Endothelial cell of umbilical vein (primary cell): ENCODE measurements at regions not wholly inside any gene's neighbourhood (a gene's known extent, or its start where the extent isn't known, plus 50 kb on each side); places are given as distances from the start of the nearest gene placed in this dataset.

Experiments
- BruUV-seq: library from RNA; stranded (reverse); fragments of 400-500 nt; replicated peaks from 2 replicates; lab custom pipeline; 2021; lab: Mats Ljungman, UMichigan
- CTCF ChIA-PET: fragments of 300-600, 350-600 bp; sonication (Branson Sonifier 250); formaldehyde crosslinking; loops from one replicate; lab custom pipeline; 2021; ENCODE audit warnings: antibody characterized with exemption, inconsistent platforms; lab: Charles Lee
- POLR2A ChIA-PET: fragments of 300-600, 350-600 bp; sonication (Branson Sonifier 250); formaldehyde crosslinking; loops from one replicate; lab custom pipeline; 2021; ENCODE audit warnings: antibody characterized with exemption, inconsistent platforms; lab: Charles Lee
- DNase-seq: peaks from one replicate; pipeline ENCODE4 v3.0.0-alpha.2; 2011; ENCODE audit warnings: low read depth, low spot score
- FAIRE-seq: peaks from 2 replicates; lab custom pipeline; 2011; peaks lifted over from hg19 to GRCh38; lab: Jason Lieb, UNC
- H2AFZ ChIP-seq: 2 replicates; pipeline ENCODE4 v1.6.0; 2012; ENCODE audit warnings: low read depth, low read length, control low read depth, inconsistent platforms
- H3K27ac ChIP-seq: 2 replicates; pipeline ENCODE4 v1.5.1; 2011; ENCODE audit warnings: low read depth, mild to moderate bottlenecking, control low read depth, low read length, moderate library complexity; ENCODE audit not compliant: insufficient read depth
- H3K27me3 ChIP-seq, 2 experiments: 2 replicates each; pipeline versions ENCODE4 v1.6.0 to v1.6.1; 2011; ENCODE audit warnings: low read length in 2 of 2, mixed read lengths in 1 of 2; ENCODE audit not compliant: control insufficient read depth in 2 of 2, insufficient read depth in 2 of 2
- H3K36me3 ChIP-seq, 2 experiments: 2 replicates in 1 of 2; 3 replicates in 1 of 2; pipeline ENCODE4 v1.5.1; 2011; ENCODE audit warnings: low read length in 2 of 2, mild to moderate bottlenecking in 1 of 2, moderate library complexity in 1 of 2; ENCODE audit not compliant: control insufficient read depth in 2 of 2, insufficient read depth in 2 of 2; ENCODE audit errors: extremely low read depth in 1 of 2
- H3K4me1 ChIP-seq: 3 replicates; pipeline ENCODE4 v1.5.1; 2011; ENCODE audit warnings: mild to moderate bottlenecking, low read length; ENCODE audit not compliant: control insufficient read depth, insufficient read depth; ENCODE audit errors: extremely low read depth
- H3K4me2 ChIP-seq: 2 replicates; pipeline ENCODE4 v1.6.1; 2011; ENCODE audit warnings: low read length, control low read depth, mixed read lengths; ENCODE audit not compliant: insufficient read depth
- H3K4me3 ChIP-seq, 3 experiments: fragments of 200-600 bp in 1 of 3; sonication (generic), shearing (Covaris generic) in 1 of 3; replicated peaks in 1 of 3; 2 replicates each; pipeline ENCODE4 v1.5.1; 2011 to 2016; ENCODE audit warnings: control low read depth in 3 of 3, low read length in 3 of 3, mild to moderate bottlenecking in 2 of 3, inconsistent platforms in 1 of 3, low read depth in 1 of 3, moderate library complexity in 1 of 3; ENCODE audit not compliant: insufficient read depth in 1 of 3
- H3K79me2 ChIP-seq: 2 replicates; pipeline ENCODE4 v1.6.0; 2012; ENCODE audit warnings: low read length, inconsistent platforms; ENCODE audit not compliant: control insufficient read depth, insufficient read depth
- H3K9ac ChIP-seq: replicated peaks from 2 replicates; pipeline ENCODE3; 2011; ENCODE audit warnings: low read length, control low read depth; ENCODE audit not compliant: insufficient read depth; ENCODE audit errors: extremely low read depth
- H3K9me1 ChIP-seq: replicated peaks from 3 replicates; pipeline ENCODE4 v1.6.0; 2011; ENCODE audit warnings: mild to moderate bottlenecking, low read length; ENCODE audit not compliant: control insufficient read depth, insufficient read depth; ENCODE audit errors: extremely low read depth
- H3K9me3 ChIP-seq: replicated peaks from 2 replicates; pipeline ENCODE4 v1.5.1; 2012; ENCODE audit warnings: low read length, inconsistent platforms; ENCODE audit not compliant: control insufficient read depth, insufficient read depth
- H4K20me1 ChIP-seq: replicated peaks from 2 replicates; pipeline ENCODE3; 2011; ENCODE audit warnings: mild to moderate bottlenecking, low read length; ENCODE audit not compliant: control insufficient read depth, insufficient read depth; ENCODE audit errors: extremely low read depth
- EZH2 ChIP-seq: IDR thresholded peaks from 2 replicates; pipeline ENCODE4 v1.6.1; 2012; ENCODE audit warnings: borderline replicate concordance, low read depth, mild to moderate bottlenecking, moderate library complexity, low read length, inconsistent platforms; ENCODE audit not compliant: severe bottlenecking
- FOS ChIP-seq: IDR thresholded peaks from 2 replicates; pipeline ENCODE4 v1.6.1; 2011; ENCODE audit warnings: mild to moderate bottlenecking, low read length, moderate library complexity, borderline replicate concordance; ENCODE audit not compliant: insufficient read depth
- GATA2 ChIP-seq: IDR thresholded peaks from 2 replicates; pipeline ENCODE4 v1.7.0; 2011; ENCODE audit warnings: low read depth, mild to moderate bottlenecking, moderate library complexity, mixed read lengths, low read length; ENCODE audit not compliant: insufficient read length, insufficient read depth
- JUN ChIP-seq: IDR thresholded peaks from 2 replicates; pipeline ENCODE4 v1.6.1; 2011; ENCODE audit warnings: borderline replicate concordance, low read depth; ENCODE audit not compliant: insufficient read length, insufficient read depth
- MAX ChIP-seq: IDR thresholded peaks from 2 replicates; pipeline ENCODE4 v1.6.1; 2011; ENCODE audit not compliant: insufficient read depth, insufficient read length
- MYC ChIP-seq: IDR thresholded peaks from one replicate; pipeline ENCODE4 v1.6.1; 2011; ENCODE audit warnings: mild to moderate bottlenecking, low read depth, low read length
- POLR2A ChIP-seq: IDR thresholded peaks from 2 replicates; pipeline ENCODE4 v1.6.1; 2012; ENCODE audit warnings: low read depth, mild to moderate bottlenecking, control low read depth, low read length
- POLR2AphosphoS5 ChIP-seq: IDR thresholded peaks from 2 replicates; pipeline ENCODE4 v1.6.1; 2012; ENCODE audit warnings: low read depth, mild to moderate bottlenecking, control low read depth, low read length, moderate library complexity; ENCODE audit not compliant: insufficient read depth
- dilution Hi-C: fragments of 300-500 bp; cut with MboI; formaldehyde crosslinking; loops from one replicate; pipeline ENCODE4 v1.15.0; 2019; ENCODE audit warnings: low sequenced_read_pairs; ENCODE audit not compliant: extremely low pct_ligation_motif_present
- intact Hi-C: fragments of 100-400 bp; cut with micrococcal nuclease; formaldehyde crosslinking; loops from one replicate; pipeline ENCODE4 v1.10.0; 2022
- TF ChIP-seq, protein P1 (sequence below), 2 donors: IDR thresholded peaks; 1 replicate in 1 of 2; 2 replicates in 1 of 2; pipeline ENCODE4 v1.5.1; 2011; ENCODE audit warnings: low read length in 2 of 2, mild to moderate bottlenecking in 2 of 2, moderate library complexity in 2 of 2, control low read depth in 1 of 2, inconsistent platforms in 1 of 2, low read depth in 1 of 2; ENCODE audit not compliant: insufficient read depth in 1 of 2; ENCODE audit errors: extremely low read depth in 1 of 2

DNA sequence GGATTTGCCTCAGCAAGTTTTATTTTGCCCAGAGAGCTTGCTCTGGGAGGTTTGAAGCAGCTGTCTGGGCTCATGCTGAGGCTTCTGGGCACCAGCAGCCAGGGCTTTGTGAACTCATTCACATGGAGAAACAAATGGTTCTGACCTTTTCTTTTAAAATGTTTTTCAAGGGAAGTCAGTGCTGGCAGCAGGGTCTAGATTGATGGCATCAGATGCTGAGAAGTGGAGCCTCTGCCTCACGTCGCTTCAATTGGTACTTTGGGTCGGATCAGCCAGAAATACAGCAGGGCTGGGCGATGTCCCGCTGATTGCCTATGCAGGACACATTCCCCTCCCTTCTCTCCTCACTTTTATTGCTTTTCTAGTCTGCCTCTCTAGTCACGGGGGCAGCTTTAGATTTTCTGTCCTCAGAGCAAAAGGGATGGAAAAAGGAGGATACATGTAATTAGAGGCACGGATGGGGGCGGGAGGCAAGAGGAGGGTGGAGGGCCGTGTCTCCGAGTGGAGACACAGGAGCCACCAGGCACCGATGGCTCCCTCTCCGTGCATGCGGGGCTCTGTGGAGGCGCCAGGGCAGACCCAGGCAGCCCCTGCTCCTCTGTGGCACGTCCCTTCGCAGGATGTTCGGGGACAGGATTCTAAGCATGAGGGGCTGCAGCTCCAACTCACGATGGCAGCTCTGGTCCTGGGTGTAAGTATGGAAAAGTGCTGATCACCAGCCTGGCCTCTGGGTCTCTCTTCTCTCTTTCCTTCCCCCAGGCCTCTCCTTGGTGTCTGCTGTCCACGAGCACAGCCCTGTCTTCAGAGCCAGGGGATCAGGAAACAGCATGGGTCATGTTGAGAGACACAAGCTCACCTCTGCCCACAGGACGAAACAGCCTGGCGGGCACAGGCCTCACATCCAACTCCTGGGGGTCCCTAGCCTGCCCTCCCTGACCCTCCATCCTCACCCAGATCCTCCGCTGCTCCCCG is 116.1 kb downstream of the FAM43A start:
- H3K9me3 ChIP-seq, result no peaks in the 10 kb centered on the region
- H2AFZ ChIP-seq, result no peak overlapping the region
- intact Hi-C loops, result no loop called here
- dilution Hi-C loops, result no loop called here
- CTCF ChIA-PET, result interaction anchor here (1.5 kb wide), 1 partner anchor 101 kb away, joined by 3 read pairs; no protein-coding TSS in a partner anchor
- H3K79me2 ChIP-seq, result no peaks in the 10 kb centered on the region
- POLR2A ChIA-PET, result no interaction called here
- no peak overlapping the region for H3K4me2 ChIP-seq
- DNase-seq (peak; percentile 52), FAIRE-seq (peak; percentile 57)
- H3K9me1 ChIP-seq, result no peaks in the 10 kb centered on the region
- no peaks in the 10 kb centered on the region for H4K20me1 ChIP-seq
- H3K27me3 ChIP-seq, result peaks cover 0 to 4% of the 10 kb centered on the region in 2 experiments
- no TSS peak for BruUV-seq
- H3K36me3 ChIP-seq, result no peaks in the 10 kb centered on the region
- H3K4me1 ChIP-seq, result no peaks in the 10 kb centered on the region
- H3K4me3 ChIP-seq, result no peak overlapping the region
- TF ChIP-seq JUN, result no peak
- TF ChIP-seq, protein P1, sequence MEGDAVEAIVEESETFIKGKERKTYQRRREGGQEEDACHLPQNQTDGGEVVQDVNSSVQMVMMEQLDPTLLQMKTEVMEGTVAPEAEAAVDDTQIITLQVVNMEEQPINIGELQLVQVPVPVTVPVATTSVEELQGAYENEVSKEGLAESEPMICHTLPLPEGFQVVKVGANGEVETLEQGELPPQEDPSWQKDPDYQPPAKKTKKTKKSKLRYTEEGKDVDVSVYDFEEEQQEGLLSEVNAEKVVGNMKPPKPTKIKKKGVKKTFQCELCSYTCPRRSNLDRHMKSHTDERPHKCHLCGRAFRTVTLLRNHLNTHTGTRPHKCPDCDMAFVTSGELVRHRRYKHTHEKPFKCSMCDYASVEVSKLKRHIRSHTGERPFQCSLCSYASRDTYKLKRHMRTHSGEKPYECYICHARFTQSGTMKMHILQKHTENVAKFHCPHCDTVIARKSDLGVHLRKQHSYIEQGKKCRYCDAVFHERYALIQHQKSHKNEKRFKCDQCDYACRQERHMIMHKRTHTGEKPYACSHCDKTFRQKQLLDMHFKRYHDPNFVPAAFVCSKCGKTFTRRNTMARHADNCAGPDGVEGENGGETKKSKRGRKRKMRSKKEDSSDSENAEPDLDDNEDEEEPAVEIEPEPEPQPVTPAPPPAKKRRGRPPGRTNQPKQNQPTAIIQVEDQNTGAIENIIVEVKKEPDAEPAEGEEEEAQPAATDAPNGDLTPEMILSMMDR (IDR thresholded peaks at IDR 0.05; ENCODE audit: extremely low read depth in 1 of 2, insufficient read depth in 1 of 2, low read depth in 1 of 2, low read length in 2 of 2), result no peak
- TF ChIP-seq POLR2AphosphoS5, result no peak
- no peak for TF ChIP-seq GATA2
- TF ChIP-seq MYC, result no peak
- TF ChIP-seq EZH2, result no peak
- no peak for TF ChIP-seq POLR2A
- no peak for TF ChIP-seq MAX
- no peak for TF ChIP-seq FOS
- H3K27ac ChIP-seq, result no peak overlapping the region
- no peak overlapping the region for H3K9ac ChIP-seq
